ENCODE measurements at regions not wholly inside any gene's neighbourhood (a gene's known extent, or its start where the extent isn't known, plus 50 kb on each side); places are given as distances from the start of the nearest gene placed in this dataset.
A peak's percentile ranks its signal among the peaks of the same experiment; 100 is the strongest.

DNA sequence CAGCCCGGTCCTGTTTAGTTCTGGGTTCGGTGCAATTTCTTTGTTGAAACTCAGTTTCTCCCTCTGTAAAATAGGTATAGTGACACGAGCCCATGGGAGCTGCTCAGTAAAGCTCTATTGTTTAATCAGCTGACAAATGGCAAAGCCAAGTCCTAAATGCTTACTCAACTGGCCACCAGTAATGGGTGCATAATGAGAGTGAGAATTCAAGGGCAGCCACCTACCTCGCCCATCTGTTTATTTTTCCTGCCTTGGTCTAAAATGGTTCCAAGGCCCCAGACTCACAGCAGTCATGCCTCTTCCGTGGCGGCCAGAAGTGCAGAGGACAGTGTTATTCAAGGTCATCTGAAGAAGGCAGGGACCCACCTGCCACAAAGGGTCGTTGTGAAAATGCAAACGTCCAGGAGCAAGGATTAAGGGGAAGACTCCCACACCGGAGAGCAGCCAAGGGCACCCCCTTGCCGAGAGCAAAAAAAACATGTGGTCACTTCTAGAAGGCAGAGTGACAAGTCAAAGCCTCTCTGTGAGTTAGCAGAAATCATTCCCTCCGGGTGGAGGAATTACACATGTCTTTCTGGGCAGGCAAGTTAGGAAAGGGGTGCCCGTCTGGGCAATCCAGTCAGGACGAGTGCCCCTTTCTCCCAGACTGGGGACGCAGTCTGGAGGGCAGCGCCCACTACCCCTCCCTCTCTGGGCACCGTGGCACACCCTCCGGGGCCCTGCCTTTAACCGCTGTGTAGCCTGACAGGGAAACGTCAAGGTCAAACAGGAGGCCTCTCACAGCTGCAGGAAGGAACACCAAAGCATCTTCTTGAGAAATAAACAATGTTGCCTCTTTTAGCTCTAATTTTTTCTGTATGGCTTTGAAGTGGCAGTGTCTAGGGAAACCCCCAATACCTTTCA is 186.2 kb downstream of the FOXO1 start:
- no peak for DNase-seq (ENCODE audit: low read depth)

DNA sequence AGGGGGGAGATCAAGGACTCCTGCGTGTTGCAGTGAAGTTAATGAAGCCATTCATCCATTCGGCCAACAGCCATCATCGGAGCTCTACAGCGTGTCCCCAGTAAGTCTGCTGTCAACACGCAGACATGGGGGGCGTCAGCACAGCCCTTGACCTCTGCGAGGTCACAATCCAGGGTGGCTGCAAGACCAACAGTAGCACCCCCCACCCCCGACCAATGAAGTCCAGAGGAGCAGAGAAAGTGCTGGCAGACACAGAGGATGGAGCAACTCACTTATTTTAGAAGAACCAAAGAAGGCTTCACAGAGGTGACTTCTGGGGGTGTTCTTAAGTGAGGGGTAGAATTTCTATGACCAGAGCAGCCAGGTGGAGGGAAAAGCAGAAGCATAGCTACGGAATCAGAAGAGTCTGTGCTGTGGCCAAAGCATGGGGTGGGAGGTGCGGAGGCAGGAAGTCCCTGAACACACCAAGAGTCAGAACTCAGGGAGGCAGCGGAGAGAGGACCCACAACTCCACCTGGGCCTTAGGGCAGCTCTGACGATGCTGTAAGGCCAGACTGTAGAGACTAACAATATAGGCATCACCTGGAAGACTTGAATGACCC is 185.4 kb downstream of the FOXO1 start:
- no peak for DNase-seq (ENCODE audit: low read depth)

DNA sequence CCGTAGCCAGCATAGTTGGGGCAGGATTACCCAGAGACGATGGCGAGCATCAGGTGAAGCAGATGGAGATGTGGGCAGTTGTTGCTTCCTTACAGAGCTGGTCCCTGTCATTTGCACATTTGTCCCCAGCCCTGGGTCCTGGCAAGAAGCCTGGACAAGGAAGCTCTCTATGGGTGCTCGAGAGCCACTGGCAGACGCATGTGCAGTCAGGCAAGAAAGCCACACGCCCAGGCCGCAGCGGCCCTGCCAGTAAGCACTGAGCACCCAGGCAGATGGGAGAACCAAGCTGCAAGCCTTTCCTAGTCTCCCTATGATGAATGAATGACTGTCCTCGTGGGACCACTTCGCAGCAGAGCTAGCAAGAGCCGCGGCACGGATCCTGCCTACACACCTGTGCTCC is 182.8 kb downstream of the FOXO1 start:
- no peak for DNase-seq (ENCODE audit: low read depth)

DNA sequence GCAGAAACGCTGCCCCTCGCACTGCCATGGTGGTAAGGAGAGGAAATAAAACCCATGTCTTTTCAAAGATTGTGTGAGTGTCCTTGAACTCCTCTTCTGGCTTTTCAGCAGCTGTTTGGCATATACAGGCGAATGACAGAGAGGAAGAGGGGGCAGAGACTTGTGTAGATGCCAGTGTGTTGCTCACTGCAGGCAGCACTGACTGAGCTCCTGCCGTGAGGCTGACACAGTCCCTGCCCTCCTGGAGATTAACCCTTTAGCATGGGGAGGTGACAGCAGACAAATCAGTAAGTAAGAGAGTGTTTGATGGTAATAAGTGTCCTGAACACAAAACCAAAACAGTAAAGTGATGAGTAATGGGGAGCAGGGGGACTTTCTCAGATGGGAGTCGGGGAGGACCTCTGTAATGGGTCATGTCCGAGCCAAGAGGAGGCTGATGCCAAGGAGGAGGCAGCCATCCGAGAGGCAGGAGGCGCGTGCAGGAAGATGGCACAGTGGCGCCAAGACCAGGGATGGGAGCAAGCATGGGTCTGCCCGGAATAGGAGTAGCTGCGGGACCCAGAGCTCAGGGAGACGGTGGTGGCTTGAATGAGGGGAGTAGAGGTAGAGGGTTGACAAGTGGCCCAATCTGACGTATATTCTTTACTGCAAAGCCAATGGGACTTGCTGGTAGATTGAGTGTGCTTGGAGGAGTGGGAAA is 182.2 kb downstream of the FOXO1 start:
- no peak for DNase-seq (ENCODE audit: low read depth)

DNA sequence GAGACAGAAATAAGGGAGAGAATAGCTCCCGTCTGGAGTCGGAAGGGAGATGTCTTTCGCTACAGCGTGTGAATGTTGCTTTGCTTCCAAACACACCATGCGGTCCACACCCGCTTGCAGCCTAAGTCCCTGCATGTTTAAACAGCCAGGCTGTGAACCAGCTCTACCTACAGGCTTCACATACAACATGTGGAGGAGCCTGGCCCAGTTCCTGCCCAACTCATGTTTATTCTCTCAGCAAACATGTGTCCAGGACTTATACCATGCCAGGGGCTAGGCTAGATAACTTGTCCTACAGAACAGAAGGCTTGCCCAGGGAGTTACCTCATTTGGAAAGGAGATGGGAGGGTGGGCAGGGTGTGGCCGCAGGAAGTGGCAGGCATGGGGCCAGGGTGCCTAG is 181.5 kb downstream of the FOXO1 start:
- DNase-seq (ENCODE audit: low read depth) = no peak

DNA sequence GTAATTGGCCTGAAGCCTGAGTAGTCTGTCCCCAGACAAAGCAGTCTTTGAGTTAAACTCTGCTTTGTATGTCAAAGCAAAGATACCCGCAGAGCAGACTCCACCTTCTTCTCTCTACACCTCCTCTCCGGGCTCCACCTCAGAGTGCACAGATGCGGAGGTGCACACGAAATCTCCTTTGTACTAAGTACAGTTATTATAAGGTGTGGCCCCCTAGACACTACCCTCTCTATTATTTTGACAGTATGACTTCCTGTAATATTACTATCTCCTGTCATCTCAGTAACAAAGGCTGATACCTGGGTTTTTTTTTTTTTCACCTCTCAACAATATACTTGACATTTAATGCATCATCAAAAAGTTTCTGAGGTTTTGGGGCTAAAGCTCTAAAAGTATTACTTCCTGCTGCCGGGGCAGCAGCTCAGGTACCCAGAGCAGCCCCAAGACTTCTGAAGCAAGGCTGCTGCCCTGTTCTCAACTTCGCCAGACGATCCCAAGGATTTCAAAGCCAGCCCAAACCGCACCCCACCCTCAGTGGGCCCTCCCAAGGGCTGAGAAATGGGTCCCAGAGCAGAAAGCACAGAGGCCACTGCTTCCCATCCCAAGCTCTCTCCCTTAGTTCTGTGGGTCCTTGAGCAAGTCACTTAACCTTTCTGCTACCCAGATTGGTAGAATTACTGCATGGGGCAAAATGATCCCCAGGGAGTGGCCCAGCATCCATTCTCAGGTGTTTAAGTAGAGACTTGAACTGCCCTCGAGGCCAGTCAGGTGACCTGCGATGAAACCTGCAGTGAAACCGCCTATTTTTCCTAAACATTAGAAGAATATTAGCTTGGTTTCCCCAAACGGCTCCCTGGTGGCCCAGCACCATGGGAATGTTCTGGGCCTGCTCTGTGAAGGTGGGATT is 180.6 kb downstream of the FOXO1 start:
- DNase-seq (ENCODE audit: low read depth) = peak; percentile 41

DNA sequence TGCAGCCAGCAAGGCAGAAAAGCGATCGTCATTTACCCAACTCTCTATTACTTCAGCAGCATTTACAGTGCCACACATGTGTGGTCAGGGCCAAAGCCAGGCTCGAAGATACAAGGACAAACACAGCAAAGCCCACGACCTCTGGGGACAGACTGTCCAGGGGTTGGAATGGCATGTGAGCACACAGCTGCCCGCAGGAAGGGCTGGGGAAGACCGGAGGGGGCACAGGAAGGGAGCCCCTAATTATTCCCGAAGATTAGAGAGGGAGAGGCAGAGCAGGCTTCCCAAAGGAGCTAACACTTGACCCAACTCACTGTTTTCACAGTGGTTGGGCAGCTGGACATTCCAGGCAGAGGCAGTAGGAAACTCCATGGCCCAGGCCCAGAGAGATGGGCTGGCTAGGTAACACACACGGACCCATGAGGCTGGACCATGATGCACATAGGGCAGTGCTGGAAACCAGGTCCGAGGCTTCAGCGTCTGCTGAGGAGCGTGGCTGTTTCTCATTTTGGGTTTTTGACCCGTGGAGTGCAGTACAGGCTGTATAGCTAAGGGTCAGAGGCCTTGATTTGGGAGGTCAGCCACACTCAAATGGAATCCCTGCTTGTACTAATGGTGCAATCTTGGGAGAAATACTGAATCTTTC is 179.8 kb downstream of the FOXO1 start:
- DNase-seq (ENCODE audit: low read depth) = no peak

DNA sequence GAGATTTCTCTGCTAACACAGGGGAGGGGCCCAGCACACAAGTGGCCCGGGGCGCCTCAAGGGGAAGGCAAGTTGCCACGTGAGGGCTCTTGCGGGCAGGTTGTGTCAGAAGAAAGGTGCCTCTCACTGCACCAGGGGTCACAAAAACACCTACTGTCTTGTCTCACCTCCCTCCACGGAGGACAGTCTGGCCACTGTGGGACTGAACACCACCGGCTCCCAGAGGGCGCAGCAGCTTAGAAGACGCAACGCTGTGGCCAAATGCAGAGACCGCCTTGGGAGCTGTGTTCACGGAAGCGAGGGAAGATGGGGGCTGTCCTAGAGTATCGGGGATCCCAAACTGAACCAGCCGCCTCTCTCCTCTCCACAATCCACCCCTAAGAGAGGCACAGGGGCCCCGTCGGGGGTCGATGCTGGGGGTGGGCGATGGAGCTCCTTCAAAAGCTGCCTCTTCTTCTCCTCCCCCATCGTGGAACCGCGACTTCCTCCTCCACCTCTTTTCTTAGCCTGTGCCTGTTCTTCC is 177.5 kb downstream of the FOXO1 start:
- no peak for DNase-seq (ENCODE audit: low read depth)

DNA sequence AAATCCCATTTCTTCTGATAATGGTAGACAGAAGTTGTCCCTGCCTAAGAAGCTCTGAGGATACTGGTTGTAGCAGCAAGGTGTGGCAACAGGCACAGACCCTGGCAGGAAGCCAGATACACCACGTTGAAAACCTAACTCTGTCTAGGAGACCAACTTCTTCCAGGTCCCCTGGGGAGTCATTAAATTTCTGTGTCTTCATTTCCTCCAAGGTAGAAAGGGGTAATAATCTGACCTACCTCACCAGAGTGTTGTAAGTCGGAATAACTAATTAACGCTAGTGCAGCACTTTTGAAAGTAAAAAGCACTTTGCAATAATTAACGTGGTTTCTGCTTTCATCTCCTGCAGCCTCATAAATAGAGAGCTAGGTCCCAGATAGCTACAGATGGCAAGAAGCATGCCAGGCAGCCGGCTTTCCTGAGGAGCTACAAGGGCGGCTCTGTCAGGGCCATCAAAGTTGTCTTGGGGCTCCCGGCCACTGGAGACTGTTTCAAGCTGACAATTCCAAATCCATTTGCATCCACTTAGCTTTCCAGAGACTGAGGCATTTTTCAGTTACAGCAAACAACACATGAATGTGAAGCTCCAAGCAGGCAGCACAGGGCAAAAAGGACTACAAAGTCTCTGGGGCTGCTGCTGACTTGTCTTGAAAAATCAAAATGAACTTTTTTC is 176.2 kb downstream of the FOXO1 start:
- DNase-seq (ENCODE audit: low read depth) = peak; percentile 49

DNA sequence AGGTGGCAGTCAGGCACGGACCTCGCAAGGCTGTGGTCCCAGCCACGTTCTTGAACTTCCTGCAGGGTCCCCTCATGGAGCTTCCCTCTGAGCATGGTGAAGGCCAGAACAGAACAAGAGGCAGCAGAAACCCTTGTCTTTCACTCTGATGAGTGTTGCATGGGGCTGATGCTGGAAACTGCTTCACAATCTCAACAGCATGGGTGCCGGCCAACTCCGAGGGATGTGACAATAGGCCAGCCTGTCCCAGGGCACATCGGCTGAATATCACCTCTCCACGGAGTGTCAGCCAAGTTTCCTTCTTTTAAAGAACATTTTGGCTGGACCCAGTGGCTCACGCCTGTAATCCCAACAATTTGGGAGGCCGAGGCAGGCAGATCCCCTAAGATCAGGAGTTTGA is 173.9 kb downstream of the FOXO1 start:
- no peak for DNase-seq (ENCODE audit: low read depth)

DNA sequence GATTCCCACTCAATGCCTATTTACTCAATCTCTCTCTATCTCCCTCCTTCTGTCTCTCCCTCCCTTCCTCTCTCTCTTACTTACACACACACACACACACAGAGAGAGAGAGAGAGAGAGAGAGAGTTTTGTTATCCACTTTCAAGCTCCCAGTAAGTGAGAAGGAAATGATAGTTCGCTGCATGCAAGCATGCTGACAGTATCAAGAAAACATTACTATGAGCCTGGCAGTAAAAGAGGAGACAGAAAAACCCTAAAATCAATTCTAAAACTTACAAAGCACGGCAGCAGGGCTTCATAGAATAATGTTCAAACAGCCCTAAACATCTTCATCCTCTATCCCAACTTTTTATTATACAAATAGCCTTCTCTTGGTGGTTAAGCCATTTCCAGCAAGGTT is 171.9 kb downstream of the FOXO1 start:
- no peak for DNase-seq (ENCODE audit: low read depth)

DNA sequence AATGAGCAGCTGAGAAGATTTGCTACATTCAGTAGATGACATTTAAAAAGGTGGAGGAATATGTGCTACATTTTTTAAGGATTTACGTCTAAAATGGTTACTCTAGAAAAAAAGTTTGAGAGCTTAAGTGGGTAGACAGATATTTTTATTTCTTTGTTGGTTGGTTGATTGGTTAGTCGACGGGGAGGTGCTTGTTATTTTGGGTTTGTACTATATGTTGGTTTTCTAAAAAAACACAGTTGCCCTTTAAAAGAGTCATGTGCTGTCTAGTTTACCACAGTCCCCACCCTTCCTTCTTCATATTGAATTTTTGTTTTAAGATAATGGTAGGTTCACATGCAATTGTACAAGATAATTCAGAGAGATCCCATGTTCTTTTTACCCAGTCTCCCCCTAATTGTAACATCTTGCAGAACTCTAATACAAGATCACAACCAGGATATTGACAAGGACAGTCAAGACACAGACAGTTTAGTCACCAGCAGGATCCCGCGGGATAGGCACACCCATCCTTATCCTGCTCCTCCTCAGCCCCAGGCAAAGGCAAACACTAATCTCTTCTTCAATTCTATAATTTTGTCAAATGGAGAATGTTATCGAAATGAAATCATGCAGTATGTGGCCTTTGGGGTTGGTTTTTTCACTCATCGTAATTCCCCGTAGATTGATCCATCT is 171.4 kb downstream of the FOXO1 start:
- no peak for DNase-seq (ENCODE audit: low read depth)

DNA sequence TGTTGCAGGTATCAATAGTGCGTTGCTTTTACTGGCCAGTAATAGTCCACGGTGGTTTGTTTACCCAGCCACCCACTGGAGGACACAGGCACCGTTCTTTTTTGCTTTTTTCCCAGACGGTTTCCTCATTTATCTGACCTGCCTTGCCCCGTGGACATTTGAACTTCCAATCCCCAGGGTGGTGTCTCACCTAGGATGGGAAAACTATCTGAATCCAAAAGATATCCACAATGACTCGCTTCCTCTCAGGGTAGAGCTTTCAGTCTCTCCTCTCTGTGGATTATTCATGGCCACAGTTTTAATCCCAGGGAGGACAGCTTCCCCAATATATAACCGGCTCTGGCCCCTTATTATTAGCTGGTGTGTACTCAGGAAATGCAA is 170.8 kb downstream of the FOXO1 start:
- no peak for DNase-seq (ENCODE audit: low read depth)

DNA sequence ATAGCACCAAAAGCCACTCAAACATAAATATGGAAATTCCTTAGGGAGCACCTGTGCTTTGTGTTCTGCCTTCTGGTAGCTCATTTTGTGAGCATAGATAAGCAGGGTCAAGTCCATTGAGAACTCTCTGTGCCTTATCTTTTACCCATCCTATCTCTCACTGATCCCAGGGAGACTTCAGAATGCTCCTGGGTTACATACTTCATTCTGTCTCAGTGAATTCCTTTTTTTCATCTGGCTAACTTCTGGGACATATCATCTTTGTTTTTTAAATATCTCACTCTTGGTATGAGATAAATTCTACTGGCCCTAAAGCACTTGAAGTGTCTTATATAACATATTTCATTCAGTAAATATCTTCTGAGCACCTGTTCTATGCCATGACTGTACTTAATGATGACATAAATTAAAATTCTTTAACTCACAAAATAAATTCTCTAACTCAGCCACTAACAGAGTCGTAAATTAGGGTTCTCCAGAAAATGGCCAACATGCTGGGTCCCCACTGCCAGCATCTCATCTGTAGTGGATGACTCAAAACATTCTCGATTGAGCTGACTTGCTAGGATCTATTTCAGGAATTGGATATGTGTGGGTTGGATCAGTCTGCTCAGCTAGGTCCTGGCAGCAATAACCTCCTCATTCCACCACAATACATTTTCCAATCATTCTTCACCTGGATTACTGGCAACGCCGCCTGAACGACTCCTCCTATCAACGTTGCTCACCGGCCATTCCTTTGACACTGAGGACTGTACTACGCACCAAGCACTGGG is 170.2 kb downstream of the FOXO1 start:
- DNase-seq (ENCODE audit: low read depth) = no peak

DNA sequence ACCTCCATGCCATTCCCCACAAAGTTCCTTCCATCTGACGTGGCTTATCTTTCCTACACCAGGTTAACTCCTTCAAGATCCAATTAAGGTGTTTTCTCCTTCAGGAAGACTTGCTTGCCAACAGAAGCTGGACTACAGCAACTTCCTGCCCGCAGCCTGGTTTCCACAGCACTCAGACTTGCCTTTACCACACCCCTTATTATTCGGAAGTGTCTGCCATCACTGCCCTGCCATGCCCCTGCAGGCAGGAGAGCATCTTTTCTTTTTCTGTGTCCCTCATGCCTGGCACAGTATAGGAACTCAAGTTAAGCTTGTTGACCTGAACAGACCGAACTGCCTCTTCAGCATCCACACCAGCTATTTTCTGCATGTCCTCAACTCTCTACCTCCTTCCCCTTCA is 168.0 kb downstream of the FOXO1 start:
- DNase-seq (ENCODE audit: low read depth) = no peak

DNA sequence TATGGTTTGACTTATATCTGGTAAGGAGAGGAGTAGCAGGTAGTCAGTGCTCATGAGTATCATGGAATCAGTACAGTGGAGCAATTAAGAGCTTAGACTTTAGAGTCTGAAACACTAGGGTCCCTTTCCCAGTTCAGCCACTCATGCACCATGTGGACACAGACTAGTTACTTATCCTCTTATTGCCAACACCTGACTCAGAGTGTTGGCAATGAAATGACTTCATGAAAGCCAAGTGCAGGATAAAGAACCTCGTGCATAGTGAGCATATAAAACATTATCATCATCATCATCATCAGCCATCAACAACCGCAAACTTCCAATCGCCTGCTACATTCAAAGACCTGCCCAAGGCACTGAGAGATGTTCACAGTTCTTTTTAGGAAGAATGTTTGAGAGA is 164.2 kb downstream of the FOXO1 start:
- no peak for DNase-seq (ENCODE audit: low read depth)

DNA sequence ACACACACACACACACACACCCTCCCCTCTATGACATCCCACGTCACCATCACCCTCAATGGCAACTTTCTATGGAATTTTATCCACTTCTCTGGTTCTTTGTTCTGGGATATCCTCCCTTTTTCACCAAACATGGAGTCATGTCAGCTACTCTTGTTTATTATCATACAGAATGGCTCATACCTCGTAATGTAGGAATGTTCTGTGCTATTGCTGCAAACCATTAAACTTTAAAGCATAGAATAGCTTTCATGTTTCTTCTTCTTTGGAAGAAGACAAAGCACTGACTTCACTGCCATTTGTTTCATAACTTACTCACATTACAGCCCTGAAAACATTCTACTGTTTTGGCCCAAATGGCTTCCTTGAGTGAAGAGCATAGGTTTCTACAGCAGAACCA is 163.4 kb downstream of the FOXO1 start:
- no peak for DNase-seq (ENCODE audit: low read depth)

DNA sequence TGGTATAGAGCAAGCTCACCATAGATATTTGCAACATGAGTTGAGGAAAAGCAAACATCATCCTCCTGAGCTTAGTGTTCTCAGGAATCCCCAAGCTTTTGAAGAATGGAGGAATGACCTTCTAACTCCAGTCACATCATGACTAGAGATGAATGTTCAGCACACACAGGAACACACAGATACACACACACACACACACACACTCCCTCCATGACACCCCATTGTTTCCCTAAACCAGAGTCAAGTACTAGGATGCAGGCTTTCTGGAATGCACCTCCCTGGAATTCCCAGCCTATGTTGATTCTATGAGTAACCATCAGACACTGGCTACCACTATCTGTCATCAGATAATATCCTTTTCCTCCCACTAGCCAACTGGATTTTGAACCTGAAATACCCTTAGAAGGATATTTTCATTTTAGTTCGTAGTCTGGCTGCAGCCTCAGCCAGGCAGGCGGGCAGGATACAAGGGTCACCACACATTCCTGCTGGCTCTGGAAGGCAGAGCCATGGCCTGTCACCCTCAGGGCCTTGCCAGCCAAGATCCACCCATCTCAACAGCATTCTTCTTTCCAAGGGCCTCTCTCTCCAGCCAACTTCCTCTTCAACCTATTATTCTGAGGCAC is 162.4 kb downstream of the FOXO1 start:
- DNase-seq (ENCODE audit: low read depth) = no peak

DNA sequence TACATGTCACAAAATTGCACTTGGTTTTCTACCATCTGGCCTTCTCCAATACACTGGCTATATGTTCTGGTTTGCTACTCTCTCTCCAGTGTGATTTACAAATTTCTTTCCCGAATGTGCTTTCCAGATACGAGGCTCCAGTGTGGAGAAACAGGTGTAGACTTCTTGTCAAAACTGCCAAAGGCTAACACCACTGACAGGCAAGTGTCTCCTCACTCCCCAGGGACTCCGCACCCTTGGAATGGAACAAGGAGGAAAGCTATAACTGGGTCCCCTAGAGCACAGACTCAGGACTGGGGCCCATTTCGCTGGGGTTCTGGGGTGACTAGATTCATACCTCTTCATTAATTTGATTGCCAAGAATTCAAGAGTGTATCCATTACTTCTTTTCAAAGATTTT is 161.8 kb downstream of the FOXO1 start:
- no peak for DNase-seq (ENCODE audit: low read depth)

Measured in activated T-cell treated with anti-CD3 and anti-CD28 coated beads for 1 hour (primary cell).